Large intestine (tissue), 3 donors: ENCODE measurements at regions not wholly inside any gene's neighbourhood (a gene's known extent, or its start where the extent isn't known, plus 50 kb on each side); places are given as distances from the start of the nearest gene placed in this dataset.

ENCODE experiments used
- DNase-seq, 2 donors: peaks; one replicate each; pipeline versions ENCODE4 v3.0.0 to v3.0.0-alpha.2; 2013
- H3K27ac ChIP-seq: one replicate; pipeline ENCODE4 v1.5.1; 2013; ENCODE audit warnings: low read length
- H3K27me3 ChIP-seq: 2 replicates; pipeline ENCODE4 v1.6.1; 2013; ENCODE audit warnings: low read length; ENCODE audit not compliant: control insufficient read depth, insufficient read depth
- H3K36me3 ChIP-seq: 2 replicates; pipeline ENCODE4 v1.6.1; 2013; ENCODE audit warnings: low read length; ENCODE audit not compliant: control insufficient read depth, insufficient read depth
- H3K4me1 ChIP-seq: one replicate; pipeline ENCODE4 v1.6.1; 2013; ENCODE audit warnings: low read length; ENCODE audit not compliant: control insufficient read depth, insufficient read depth
- H3K4me3 ChIP-seq: one replicate; pipeline ENCODE4 v1.5.1; 2013; ENCODE audit warnings: low read length
- H3K9me3 ChIP-seq: one replicate; pipeline ENCODE4 v1.6.1; 2013; ENCODE audit warnings: mild to moderate bottlenecking, low read depth, low read length, moderate library complexity; ENCODE audit not compliant: control insufficient read depth
- WGBS: methylation state at CpG from one replicate; pipeline ENCODE4 v1.1.5; 2013; ENCODE audit warnings: low lambda C conversion rate; ENCODE audit not compliant: insufficient coverage; 5-methylcytosine and 5-hydroxymethylcytosine counted together

- no peaks in the 10 kb centered on the region for H3K27me3 ChIP-seq
Observed at GRCh38 chr2:172354347-172354746, 73.0 kb upstream of the ITGA6 start.

GRCh38 chr2:172357442-172357841 lies 69.9 kb upstream of the ITGA6 start:
- Histone ChIP-seq H3K4me1 (no peaks in the 10 kb centered on the region), H3K4me3 (no peak overlapping the region), H3K36me3 (no peaks in the 10 kb centered on the region), H3K27me3 (no peaks in the 10 kb centered on the region), H3K9me3 (no peaks in the 10 kb centered on the region), H3K27ac (no peak overlapping the region)
- DNase-seq, result no peak
- WGBS, result no CpG with 5 or more reads among the region's 3 CpGs

More at GRCh38 chr2:172354347-172354746, 73.0 kb upstream of the ITGA6 start:
- no peak overlapping the region for H3K27ac ChIP-seq
- WGBS, result no CpG with 5 or more reads among the region's 5 CpGs
- H3K4me1 ChIP-seq, result no peaks in the 10 kb centered on the region
- no peak overlapping the region for H3K4me3 ChIP-seq
- no peaks in the 10 kb centered on the region for H3K36me3 ChIP-seq
- H3K9me3 ChIP-seq, result no peaks in the 10 kb centered on the region
- DNase-seq, result no peak

GRCh38 chr2:172358691-172359556 lies 68.5 kb upstream of the ITGA6 start:
- H3K4me3 ChIP-seq, result no peak overlapping the region
- H3K27ac ChIP-seq, result no peak overlapping the region
- H3K27me3 ChIP-seq, result no peaks in the 10 kb centered on the region
- no peaks in the 10 kb centered on the region for H3K4me1 ChIP-seq
- H3K36me3 ChIP-seq, result no peaks in the 10 kb centered on the region
- no CpG with 5 or more reads among the region's 12 CpGs for WGBS
- DNase-seq, result no peak
- H3K9me3 ChIP-seq, result no peaks in the 10 kb centered on the region

- WGBS, result no CpG with 5 or more reads among the region's 3 CpGs
- no peak overlapping the region for H3K4me3 ChIP-seq
- no peaks in the 10 kb centered on the region for H3K27me3 ChIP-seq
- no peaks in the 10 kb centered on the region for H3K36me3 ChIP-seq
- peak in 1 of 2 donors; percentile 25 for DNase-seq
- no peaks in the 10 kb centered on the region for H3K9me3 ChIP-seq
- no peak overlapping the region for H3K27ac ChIP-seq
- H3K4me1 ChIP-seq, result no peaks in the 10 kb centered on the region
Observed at GRCh38 chr2:172361360-172361759, 66.0 kb upstream of the ITGA6 start.

GRCh38 chr2:172361840-172362239 lies 65.5 kb upstream of the ITGA6 start:
- WGBS, result no CpG with 5 or more reads among the region's 6 CpGs
- Histone ChIP-seq H3K36me3 (no peaks in the 10 kb centered on the region), H3K27me3 (no peaks in the 10 kb centered on the region), H3K27ac (no peak overlapping the region), H3K4me1 (no peaks in the 10 kb centered on the region), H3K9me3 (no peaks in the 10 kb centered on the region), H3K4me3 (no peak overlapping the region)
- DNase-seq, result no peak

GRCh38 chr2:172364261-172364660 lies 63.1 kb upstream of the ITGA6 start:
- no peaks in the 10 kb centered on the region for H3K27me3 ChIP-seq
- H3K4me3 ChIP-seq, result no peak overlapping the region
- H3K4me1 ChIP-seq, result no peaks in the 10 kb centered on the region
- H3K9me3 ChIP-seq, result no peaks in the 10 kb centered on the region
- no peak overlapping the region for H3K27ac ChIP-seq
- H3K36me3 ChIP-seq, result no peaks in the 10 kb centered on the region
- no CpG with 5 or more reads among the region's 1 CpG for WGBS
- DNase-seq, result no peak

- no CpG with 5 or more reads among the region's 11 CpGs for WGBS
- H3K36me3 ChIP-seq, result no peaks in the 10 kb centered on the region
- no peak overlapping the region for H3K27ac ChIP-seq
- H3K9me3 ChIP-seq, result no peaks in the 10 kb centered on the region
- no peak overlapping the region for H3K4me3 ChIP-seq
- DNase-seq, result no peak
- H3K4me1 ChIP-seq, result no peaks in the 10 kb centered on the region
- H3K27me3 ChIP-seq, result no peaks in the 10 kb centered on the region
Observed at GRCh38 chr2:172366596-172367150, 60.7 kb upstream of the ITGA6 start.

GRCh38 chr2:172370821-172371455 lies 56.4 kb upstream of the ITGA6 start:
- no peaks in the 10 kb centered on the region for H3K36me3 ChIP-seq
- peaks cover 13% of the 10 kb centered on the region for H3K4me1 ChIP-seq
- H3K27ac ChIP-seq, result no peak overlapping the region
- H3K27me3 ChIP-seq, result no peaks in the 10 kb centered on the region
- WGBS, result no CpG with 5 or more reads among the region's 1 CpG
- no peaks in the 10 kb centered on the region for H3K9me3 ChIP-seq
- DNase-seq, result no peak
- no peak overlapping the region for H3K4me3 ChIP-seq

GRCh38 chr2:172372436-172372835 lies 55.0 kb upstream of the ITGA6 start:
- Histone ChIP-seq H3K4me3 (no peak overlapping the region), H3K27ac (no peak overlapping the region), H3K36me3 (no peaks in the 10 kb centered on the region), H3K9me3 (no peaks in the 10 kb centered on the region), H3K27me3 (no peaks in the 10 kb centered on the region), H3K4me1 (peaks cover 13% of the 10 kb centered on the region)
- no peak for DNase-seq

- no CpG with 5 or more reads among the region's 5 CpGs for WGBS
- Histone ChIP-seq H3K4me1 (peaks cover 13% of the 10 kb centered on the region), H3K4me3 (no peak overlapping the region), H3K27me3 (no peaks in the 10 kb centered on the region), H3K36me3 (no peaks in the 10 kb centered on the region), H3K9me3 (no peaks in the 10 kb centered on the region), H3K27ac (no peak overlapping the region)
- DNase-seq, result no peak
Observed at GRCh38 chr2:172373076-172373475, 54.3 kb upstream of the ITGA6 start.
